WTC11 (cell line): ENCODE measurements at regions not wholly inside any gene's neighbourhood (a gene's known extent, or its start where the extent isn't known, plus 50 kb on each side); places are given as distances from the start of the nearest gene placed in this dataset.
A peak's percentile ranks its signal among the peaks of the same experiment; 100 is the strongest.

Experiments used
- ATAC-seq: fragments of 200-7000 bp; cut with Tn5 transposase; 2 replicates; pipeline ENCODE4 v1.10.0; 2021; ENCODE audit warnings: mild to moderate bottlenecking, moderate library complexity
- CTCF ChIA-PET: fragments of 300-600 bp; sonication (Branson Sonifier 250); formaldehyde crosslinking; loops from one replicate; lab custom pipeline; 2021; ENCODE audit warnings: antibody characterized with exemption; lab: Charles Lee
- POLR2A ChIA-PET: fragments of 350-600 bp; sonication (Branson Sonifier 250); formaldehyde crosslinking; loops from one replicate; lab custom pipeline; 2021; ENCODE audit warnings: antibody characterized with exemption; lab: Charles Lee
- DNase-seq: peaks from one replicate; pipeline ENCODE4 v3.0.0; 2021; ENCODE audit warnings: low spot score
- H3K27ac Mint-ChIP-seq: 2 replicates; pipeline ENCODE4 v1.8.0; 2021; ENCODE audit warnings: mixed read lengths
- H3K27me3 Mint-ChIP-seq: 2 replicates; pipeline ENCODE4 v1.8.0; 2021; ENCODE audit warnings: low read depth, mild to moderate bottlenecking, moderate library complexity, mixed read lengths
- H3K36me3 Mint-ChIP-seq: 2 replicates; pipeline ENCODE4 v1.8.0; 2021; ENCODE audit warnings: mixed read lengths
- H3K4me1 Mint-ChIP-seq: 2 replicates; pipeline ENCODE4 v1.8.0; 2022; ENCODE audit warnings: mixed read lengths
- H3K4me3 Mint-ChIP-seq: 2 replicates; pipeline ENCODE4 v1.8.0; 2021; ENCODE audit warnings: mild to moderate bottlenecking, moderate library complexity, mixed read lengths
- H3K9me3 Mint-ChIP-seq: 2 replicates; pipeline ENCODE4 v1.8.0; 2021; ENCODE audit warnings: mixed read lengths
- CBFB ChIP-seq: sonication (generic); formaldehyde crosslinking; IDR thresholded peaks from 2 replicates; pipeline ENCODE4 v1.8.1; 2022; ENCODE audit warnings: mild to moderate bottlenecking, low read depth, missing genetic modification reagents
- ELF4 ChIP-seq: sonication (generic); formaldehyde crosslinking; IDR thresholded peaks from 2 replicates; pipeline ENCODE4 v1.8.1; 2022; ENCODE audit warnings: low read depth, mild to moderate bottlenecking, moderate library complexity, missing genetic modification reagents
- NR3C1 ChIP-seq: sonication (generic); formaldehyde crosslinking; conservative IDR thresholded peaks from 2 replicates; pipeline ENCODE4 v1.8.1; 2023; ENCODE audit warnings: low read depth, mild to moderate bottlenecking, missing genetic modification reagents
- PRRX2 ChIP-seq: fragments of 250-450 bp; sonication (Bioruptor Pico); IDR thresholded peaks from 2 replicates; pipeline ENCODE4 v1.8.0; 2021; ENCODE audit warnings: mild to moderate bottlenecking
- SOX15 ChIP-seq: fragments of 250-450 bp; sonication (Bioruptor Pico); IDR thresholded peaks from 2 replicates; pipeline ENCODE4 v1.9.0; 2021; ENCODE audit warnings: mild to moderate bottlenecking
- ZNF121 ChIP-seq: sonication (generic); formaldehyde crosslinking; IDR thresholded peaks from 2 replicates; pipeline ENCODE4 v1.8.0; 2023; ENCODE audit warnings: missing genetic modification reagents
- ZNF219 ChIP-seq: sonication (generic); formaldehyde crosslinking; IDR thresholded peaks from 2 replicates; pipeline ENCODE4 v1.8.0; 2023; ENCODE audit warnings: missing genetic modification reagents, mild to moderate bottlenecking, borderline replicate concordance
- TF ChIP-seq, protein P1 (sequence below): sonication (generic); formaldehyde crosslinking; IDR thresholded peaks from 2 replicates; pipeline ENCODE4 v1.8.0; 2022; ENCODE audit warnings: mild to moderate bottlenecking, missing genetic modification reagents
- TF ChIP-seq, protein P2 (sequence below): sonication (generic); formaldehyde crosslinking; IDR thresholded peaks from 2 replicates; pipeline ENCODE4 v1.8.0; 2022; ENCODE audit warnings: mild to moderate bottlenecking, missing genetic modification reagents
- TF ChIP-seq, protein P3 (sequence below): sonication (generic); formaldehyde crosslinking; IDR thresholded peaks from 2 replicates; pipeline ENCODE4 v1.8.1; 2022; ENCODE audit warnings: missing genetic modification reagents, borderline replicate concordance
- TF ChIP-seq, protein P4 (sequence below): sonication (generic); formaldehyde crosslinking; IDR thresholded peaks from 2 replicates; pipeline ENCODE4 v1.8.0; 2023; ENCODE audit warnings: missing genetic modification reagents, mild to moderate bottlenecking, borderline replicate concordance
- TF ChIP-seq, protein P5 (sequence below): sonication (generic); formaldehyde crosslinking; IDR thresholded peaks from 2 replicates; pipeline ENCODE4 v1.8.1; 2023; ENCODE audit warnings: mild to moderate bottlenecking, missing genetic modification reagents, moderate library complexity

DNA sequence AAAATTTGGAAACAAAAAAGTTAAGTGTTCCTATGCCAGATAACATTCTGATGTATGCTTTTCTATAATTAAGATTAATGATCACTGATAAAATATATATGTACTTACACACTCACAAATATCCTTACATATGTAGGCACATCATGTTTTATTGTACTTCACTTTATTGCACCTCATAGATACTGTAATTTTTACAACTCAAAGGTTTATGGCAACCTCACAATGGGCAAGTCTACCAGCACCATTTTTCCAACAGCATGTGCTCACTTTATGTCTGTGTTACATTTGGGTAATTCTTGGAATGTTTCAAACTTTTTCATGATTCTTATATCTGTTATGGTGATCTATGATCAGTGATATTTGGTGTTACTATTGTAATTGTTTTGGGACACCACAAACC, 57.8 kb upstream of the GPRIN3 start:
- no peaks in the 10 kb centered on the region for H3K27me3 Mint-ChIP-seq
- DNase-seq: no peak
- no peak for ATAC-seq
- H3K4me3 Mint-ChIP-seq: no peak overlapping the region
- H3K9me3 Mint-ChIP-seq: peaks cover 5% of the 10 kb centered on the region
- H3K4me1 Mint-ChIP-seq: no peaks in the 10 kb centered on the region
- ChIA-PET POLR2A (no interaction called here), CTCF (no interaction called here)
- TF ChIP-seq ZNF121 (CRISPR knock-in tag): no peak
- TF ChIP-seq, protein P1, sequence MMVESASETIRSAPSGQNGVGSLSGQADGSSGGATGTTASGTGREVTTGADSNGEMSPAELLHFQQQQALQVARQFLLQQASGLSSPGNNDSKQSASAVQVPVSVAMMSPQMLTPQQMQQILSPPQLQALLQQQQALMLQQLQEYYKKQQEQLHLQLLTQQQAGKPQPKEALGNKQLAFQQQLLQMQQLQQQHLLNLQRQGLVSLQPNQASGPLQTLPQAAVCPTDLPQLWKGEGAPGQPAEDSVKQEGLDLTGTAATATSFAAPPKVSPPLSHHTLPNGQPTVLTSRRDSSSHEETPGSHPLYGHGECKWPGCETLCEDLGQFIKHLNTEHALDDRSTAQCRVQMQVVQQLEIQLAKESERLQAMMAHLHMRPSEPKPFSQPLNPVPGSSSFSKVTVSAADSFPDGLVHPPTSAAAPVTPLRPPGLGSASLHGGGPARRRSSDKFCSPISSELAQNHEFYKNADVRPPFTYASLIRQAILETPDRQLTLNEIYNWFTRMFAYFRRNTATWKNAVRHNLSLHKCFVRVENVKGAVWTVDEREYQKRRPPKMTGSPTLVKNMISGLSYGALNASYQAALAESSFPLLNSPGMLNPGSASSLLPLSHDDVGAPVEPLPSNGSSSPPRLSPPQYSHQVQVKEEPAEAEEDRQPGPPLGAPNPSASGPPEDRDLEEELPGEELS (CRISPR knock-in tag): no peak
- no peak for TF ChIP-seq ZNF219 (CRISPR knock-in tag)
- H3K36me3 Mint-ChIP-seq: no peaks in the 10 kb centered on the region
- H3K27ac Mint-ChIP-seq: no peak overlapping the region

DNA sequence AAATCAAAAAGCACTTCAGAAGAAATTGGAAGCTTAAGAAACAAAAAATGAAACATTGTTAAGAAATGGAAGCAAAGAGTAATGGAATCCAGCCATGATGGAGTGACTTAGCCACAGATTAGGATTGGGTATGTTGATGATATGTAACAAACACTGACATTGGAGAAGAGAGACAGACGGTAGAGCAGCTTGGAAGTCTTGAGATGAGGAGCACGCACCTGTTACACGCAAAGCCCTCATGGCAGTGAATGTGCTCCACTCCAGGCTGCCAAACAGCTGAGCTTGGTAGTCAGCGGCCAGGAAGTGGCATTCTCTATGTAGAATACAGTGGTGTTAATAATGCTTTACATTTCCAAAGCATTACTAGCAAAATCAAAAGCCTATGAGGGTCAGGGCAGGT, 56.9 kb upstream of the GPRIN3 start:
- H3K4me3 Mint-ChIP-seq: no peak overlapping the region
- no peak for ATAC-seq
- ChIA-PET POLR2A (no interaction called here), CTCF (no interaction called here)
- no peak for DNase-seq
- no peaks in the 10 kb centered on the region for H3K27me3 Mint-ChIP-seq
- H3K27ac Mint-ChIP-seq: no peak overlapping the region
- H3K9me3 Mint-ChIP-seq: peaks cover 5% of the 10 kb centered on the region
- no peaks in the 10 kb centered on the region for H3K4me1 Mint-ChIP-seq
- H3K36me3 Mint-ChIP-seq: no peaks in the 10 kb centered on the region
- TF ChIP-seq, protein P2, sequence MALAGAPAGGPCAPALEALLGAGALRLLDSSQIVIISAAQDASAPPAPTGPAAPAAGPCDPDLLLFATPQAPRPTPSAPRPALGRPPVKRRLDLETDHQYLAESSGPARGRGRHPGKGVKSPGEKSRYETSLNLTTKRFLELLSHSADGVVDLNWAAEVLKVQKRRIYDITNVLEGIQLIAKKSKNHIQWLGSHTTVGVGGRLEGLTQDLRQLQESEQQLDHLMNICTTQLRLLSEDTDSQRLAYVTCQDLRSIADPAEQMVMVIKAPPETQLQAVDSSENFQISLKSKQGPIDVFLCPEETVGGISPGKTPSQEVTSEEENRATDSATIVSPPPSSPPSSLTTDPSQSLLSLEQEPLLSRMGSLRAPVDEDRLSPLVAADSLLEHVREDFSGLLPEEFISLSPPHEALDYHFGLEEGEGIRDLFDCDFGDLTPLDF (CRISPR knock-in tag): no peak
- no peak for TF ChIP-seq CBFB (CRISPR knock-in tag)
- TF ChIP-seq, protein P3, sequence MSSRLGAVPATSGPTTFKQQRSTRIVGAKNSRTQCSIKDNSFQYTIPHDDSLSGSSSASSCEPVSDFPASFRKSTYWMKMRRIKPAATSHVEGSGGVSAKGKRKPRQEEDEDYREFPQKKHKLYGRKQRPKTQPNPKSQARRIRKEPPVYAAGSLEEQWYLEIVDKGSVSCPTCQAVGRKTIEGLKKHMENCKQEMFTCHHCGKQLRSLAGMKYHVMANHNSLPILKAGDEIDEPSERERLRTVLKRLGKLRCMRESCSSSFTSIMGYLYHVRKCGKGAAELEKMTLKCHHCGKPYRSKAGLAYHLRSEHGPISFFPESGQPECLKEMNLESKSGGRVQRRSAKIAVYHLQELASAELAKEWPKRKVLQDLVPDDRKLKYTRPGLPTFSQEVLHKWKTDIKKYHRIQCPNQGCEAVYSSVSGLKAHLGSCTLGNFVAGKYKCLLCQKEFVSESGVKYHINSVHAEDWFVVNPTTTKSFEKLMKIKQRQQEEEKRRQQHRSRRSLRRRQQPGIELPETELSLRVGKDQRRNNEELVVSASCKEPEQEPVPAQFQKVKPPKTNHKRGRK: no peak

DNA sequence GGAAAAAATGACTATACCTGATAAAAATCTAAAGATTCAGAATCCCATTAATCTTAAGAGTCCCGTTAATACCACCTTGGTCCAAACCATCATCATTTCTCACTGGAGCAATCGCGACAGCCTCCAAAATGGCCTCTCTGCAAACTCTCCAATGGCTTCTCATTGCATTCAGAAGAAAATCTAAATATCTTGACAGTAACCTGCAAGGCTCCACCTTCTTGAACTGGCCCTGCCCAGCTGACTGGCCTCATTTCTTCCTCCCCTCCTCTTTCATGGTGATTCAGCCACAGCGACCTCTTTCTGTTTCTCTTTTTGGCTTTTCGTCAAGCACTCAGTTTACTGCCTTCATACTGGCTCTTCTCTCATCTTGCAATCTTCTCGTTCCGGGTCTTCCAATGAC, 56.2 kb upstream of the GPRIN3 start:
- H3K4me3 Mint-ChIP-seq: no peak overlapping the region
- H3K27me3 Mint-ChIP-seq: peaks cover 2% of the 10 kb centered on the region; the same call in 1 of the 2 replicates
- no peak for DNase-seq

More for the DNA sequence above, 56.2 kb upstream of the GPRIN3 start:
- no peaks in the 10 kb centered on the region for H3K36me3 Mint-ChIP-seq
- H3K27ac Mint-ChIP-seq: no peak overlapping the region
- TF ChIP-seq SOX15 (CRISPR knock-in tag) (no peak), NR3C1 (CRISPR knock-in tag) (no peak), ZNF121 (CRISPR knock-in tag) (no peak), PRRX2 (CRISPR knock-in tag) (no peak), ELF4 (no peak)
- TF ChIP-seq, protein P4, sequence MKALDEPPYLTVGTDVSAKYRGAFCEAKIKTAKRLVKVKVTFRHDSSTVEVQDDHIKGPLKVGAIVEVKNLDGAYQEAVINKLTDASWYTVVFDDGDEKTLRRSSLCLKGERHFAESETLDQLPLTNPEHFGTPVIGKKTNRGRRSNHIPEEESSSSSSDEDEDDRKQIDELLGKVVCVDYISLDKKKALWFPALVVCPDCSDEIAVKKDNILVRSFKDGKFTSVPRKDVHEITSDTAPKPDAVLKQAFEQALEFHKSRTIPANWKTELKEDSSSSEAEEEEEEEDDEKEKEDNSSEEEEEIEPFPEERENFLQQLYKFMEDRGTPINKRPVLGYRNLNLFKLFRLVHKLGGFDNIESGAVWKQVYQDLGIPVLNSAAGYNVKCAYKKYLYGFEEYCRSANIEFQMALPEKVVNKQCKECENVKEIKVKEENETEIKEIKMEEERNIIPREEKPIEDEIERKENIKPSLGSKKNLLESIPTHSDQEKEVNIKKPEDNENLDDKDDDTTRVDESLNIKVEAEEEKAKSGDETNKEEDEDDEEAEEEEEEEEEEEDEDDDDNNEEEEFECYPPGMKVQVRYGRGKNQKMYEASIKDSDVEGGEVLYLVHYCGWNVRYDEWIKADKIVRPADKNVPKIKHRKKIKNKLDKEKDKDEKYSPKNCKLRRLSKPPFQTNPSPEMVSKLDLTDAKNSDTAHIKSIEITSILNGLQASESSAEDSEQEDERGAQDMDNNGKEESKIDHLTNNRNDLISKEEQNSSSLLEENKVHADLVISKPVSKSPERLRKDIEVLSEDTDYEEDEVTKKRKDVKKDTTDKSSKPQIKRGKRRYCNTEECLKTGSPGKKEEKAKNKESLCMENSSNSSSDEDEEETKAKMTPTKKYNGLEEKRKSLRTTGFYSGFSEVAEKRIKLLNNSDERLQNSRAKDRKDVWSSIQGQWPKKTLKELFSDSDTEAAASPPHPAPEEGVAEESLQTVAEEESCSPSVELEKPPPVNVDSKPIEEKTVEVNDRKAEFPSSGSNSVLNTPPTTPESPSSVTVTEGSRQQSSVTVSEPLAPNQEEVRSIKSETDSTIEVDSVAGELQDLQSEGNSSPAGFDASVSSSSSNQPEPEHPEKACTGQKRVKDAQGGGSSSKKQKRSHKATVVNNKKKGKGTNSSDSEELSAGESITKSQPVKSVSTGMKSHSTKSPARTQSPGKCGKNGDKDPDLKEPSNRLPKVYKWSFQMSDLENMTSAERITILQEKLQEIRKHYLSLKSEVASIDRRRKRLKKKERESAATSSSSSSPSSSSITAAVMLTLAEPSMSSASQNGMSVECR (CRISPR knock-in tag): no peak
- TF ChIP-seq, protein P5, sequence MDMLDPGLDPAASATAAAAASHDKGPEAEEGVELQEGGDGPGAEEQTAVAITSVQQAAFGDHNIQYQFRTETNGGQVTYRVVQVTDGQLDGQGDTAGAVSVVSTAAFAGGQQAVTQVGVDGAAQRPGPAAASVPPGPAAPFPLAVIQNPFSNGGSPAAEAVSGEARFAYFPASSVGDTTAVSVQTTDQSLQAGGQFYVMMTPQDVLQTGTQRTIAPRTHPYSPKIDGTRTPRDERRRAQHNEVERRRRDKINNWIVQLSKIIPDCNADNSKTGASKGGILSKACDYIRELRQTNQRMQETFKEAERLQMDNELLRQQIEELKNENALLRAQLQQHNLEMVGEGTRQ: no peak
- TF ChIP-seq, all 79 proteins: peak for 0
- peaks cover 5% of the 10 kb centered on the region for H3K9me3 Mint-ChIP-seq
- ATAC-seq: peak; percentile 75
- CTCF ChIA-PET: no interaction called here
- H3K4me1 Mint-ChIP-seq: no peaks in the 10 kb centered on the region
- POLR2A ChIA-PET: no interaction called here
